SK-N-SH treated with all-trans-retinoic acid at 6 μM for 48 hours (cell line): ENCODE measurements at regions not wholly inside any gene's neighbourhood (a gene's known extent, or its start where the extent isn't known, plus 50 kb on each side); places are given as distances from the start of the nearest gene placed in this dataset.

Experiments used
- ATAC-seq: fragments of 200-7000 bp; cut with Tn5 transposase; 3 replicates; pipeline ENCODE4 v1.9.1; 2020; ENCODE audit warnings: mild to moderate bottlenecking, moderate library complexity
- ARNTL ChIP-seq: fragments of 450-650 bp; formaldehyde crosslinking; IDR thresholded peaks from 2 replicates; pipeline ENCODE4 v1.5.0; 2020; ENCODE audit warnings: low read depth, mild to moderate bottlenecking, moderate library complexity, borderline replicate concordance
- BACH2 ChIP-seq: fragments of 250-450 bp; sonication (Bioruptor Pico); IDR thresholded peaks from 2 replicates; pipeline ENCODE4 v1.9.0; 2021; ENCODE audit warnings: mild to moderate bottlenecking, borderline replicate concordance
- CREB5 ChIP-seq: fragments of 250-450 bp; sonication (Bioruptor Pico); IDR thresholded peaks from 2 replicates; pipeline ENCODE4 v1.5.1; 2020; ENCODE audit warnings: low read depth, mild to moderate bottlenecking, moderate library complexity
- CSDC2 ChIP-seq: fragments of 250-450 bp; sonication (Bioruptor Pico); IDR thresholded peaks from 2 replicates; pipeline ENCODE4 v1.5.0; 2020; ENCODE audit warnings: mild to moderate bottlenecking, moderate library complexity
- CSRNP3 ChIP-seq: fragments of 250-450 bp; sonication (Bioruptor Pico); IDR thresholded peaks from 2 replicates; pipeline ENCODE4 v1.5.1; 2021; ENCODE audit warnings: mild to moderate bottlenecking, moderate library complexity
- ESRRG ChIP-seq: fragments of 250-450 bp; sonication (Bioruptor Pico); IDR thresholded peaks from 2 replicates; pipeline ENCODE4 v1.6.1; 2021; ENCODE audit warnings: mild to moderate bottlenecking
- GLIS3 ChIP-seq: fragments of 250-450 bp; sonication (Bioruptor Pico); IDR thresholded peaks from 2 replicates; pipeline ENCODE4 v1.5.0; 2020; ENCODE audit warnings: mild to moderate bottlenecking, moderate library complexity
- ISL1 ChIP-seq: fragments of 250-450 bp; sonication (Bioruptor Pico); IDR thresholded peaks from 2 replicates; pipeline ENCODE4 v2.1.2; 2022; ENCODE audit warnings: mild to moderate bottlenecking, moderate library complexity
- OSR1 ChIP-seq: fragments of 250-450 bp; sonication (Bioruptor Pico); IDR thresholded peaks from 2 replicates; pipeline ENCODE4 v1.8.0; 2022; ENCODE audit warnings: moderate library complexity, mild to moderate bottlenecking, inconsistent platforms
- PATZ1 ChIP-seq: fragments of 250-450 bp; sonication (Bioruptor Pico); IDR thresholded peaks from 2 replicates; pipeline ENCODE4 v1.8.0; 2020; ENCODE audit warnings: mild to moderate bottlenecking, moderate library complexity, borderline replicate concordance
- POU6F1 ChIP-seq: fragments of 250-450 bp; sonication (Bioruptor Pico); IDR thresholded peaks from 2 replicates; pipeline ENCODE4 v1.8.0; 2021; ENCODE audit warnings: low read depth, mild to moderate bottlenecking, moderate library complexity, borderline replicate concordance
- RARB ChIP-seq: fragments of 250-450 bp; sonication (Bioruptor Pico); IDR thresholded peaks from 2 replicates; pipeline ENCODE4 v1.8.0; 2021; ENCODE audit warnings: mild to moderate bottlenecking, moderate library complexity
- SNAI2 ChIP-seq: fragments of 250-450 bp; sonication (Bioruptor Pico); IDR thresholded peaks from 2 replicates; pipeline ENCODE4 v1.5.0; 2020; ENCODE audit warnings: mild to moderate bottlenecking, moderate library complexity
- TCF4 ChIP-seq: fragments of 250-450 bp; sonication (Bioruptor Pico); IDR thresholded peaks from 2 replicates; pipeline ENCODE4 v1.8.0; 2021; ENCODE audit warnings: mild to moderate bottlenecking, moderate library complexity, borderline replicate concordance
- TOX ChIP-seq: fragments of 250-450 bp; sonication (Bioruptor Pico); IDR thresholded peaks from 2 replicates; pipeline ENCODE4 v1.8.0; 2021; ENCODE audit warnings: mild to moderate bottlenecking, moderate library complexity, borderline replicate concordance
- TSHZ2 ChIP-seq: fragments of 250-450 bp; sonication (Bioruptor Pico); IDR thresholded peaks from 2 replicates; pipeline ENCODE4 v1.5.0; 2020; ENCODE audit warnings: mild to moderate bottlenecking, moderate library complexity
- ZC3H10 ChIP-seq: fragments of 250-450 bp; sonication (Bioruptor Pico); IDR thresholded peaks from 2 replicates; pipeline ENCODE4 v1.5.1; 2021; ENCODE audit warnings: mild to moderate bottlenecking, moderate library complexity
- ZFP3 ChIP-seq: fragments of 250-450 bp; sonication (Bioruptor Pico); IDR thresholded peaks from 2 replicates; pipeline ENCODE4 v1.5.0; 2020; ENCODE audit warnings: mild to moderate bottlenecking, moderate library complexity
- ZNF565 ChIP-seq: fragments of 450-650 bp; formaldehyde crosslinking; conservative IDR thresholded peaks from 2 replicates; pipeline ENCODE4 v1.5.0; 2020; ENCODE audit warnings: low read depth, mild to moderate bottlenecking, moderate library complexity
- ZNF70 ChIP-seq: fragments of 450-650 bp; formaldehyde crosslinking; IDR thresholded peaks from 2 replicates; pipeline ENCODE4 v1.5.0; 2020; ENCODE audit warnings: mild to moderate bottlenecking, moderate library complexity

GRCh38 chr7:53473371-53473770 lies 437.9 kb downstream of the POM121L12 start:
- TF ChIP-seq TSHZ2 (no peak), BACH2 (CRISPR knock-in tag) (no peak), TOX (CRISPR knock-in tag) (no peak), ARNTL (CRISPR knock-in tag) (no peak), RARB (CRISPR knock-in tag) (no peak), ZNF565 (CRISPR knock-in tag) (no peak), ZNF70 (no peak), CREB5 (CRISPR knock-in tag) (no peak), ISL1 (CRISPR knock-in tag) (no peak), GLIS3 (no peak), OSR1 (CRISPR knock-in tag) (no peak), ZC3H10 (CRISPR knock-in tag) (no peak)
- ATAC-seq: no peak

GRCh38 chr7:53475776-53476175 lies 440.3 kb downstream of the POM121L12 start:
- ATAC-seq: no peak
- TF ChIP-seq ZC3H10 (CRISPR knock-in tag): no peak
- TF ChIP-seq CREB5 (CRISPR knock-in tag): no peak
- no peak for TF ChIP-seq GLIS3
- TF ChIP-seq ARNTL (CRISPR knock-in tag): no peak
- TF ChIP-seq SNAI2 (CRISPR knock-in tag): no peak
- no peak for TF ChIP-seq ISL1 (CRISPR knock-in tag)
- no peak for TF ChIP-seq ZNF565 (CRISPR knock-in tag)
- no peak for TF ChIP-seq POU6F1 (CRISPR knock-in tag)
- no peak for TF ChIP-seq PATZ1 (CRISPR knock-in tag)
- TF ChIP-seq ESRRG: no peak
- no peak for TF ChIP-seq TCF4 (CRISPR knock-in tag)
- TF ChIP-seq OSR1 (CRISPR knock-in tag): no peak
- no peak for TF ChIP-seq ZFP3 (CRISPR knock-in tag)
- TF ChIP-seq CSDC2 (CRISPR knock-in tag): no peak

- ATAC-seq: no peak
- no peak for TF ChIP-seq ZFP3 (CRISPR knock-in tag)
- TF ChIP-seq CSDC2 (CRISPR knock-in tag): no peak
- no peak for TF ChIP-seq TSHZ2
- no peak for TF ChIP-seq RARB (CRISPR knock-in tag)
- TF ChIP-seq ARNTL (CRISPR knock-in tag): no peak
- TF ChIP-seq SNAI2 (CRISPR knock-in tag): no peak
- no peak for TF ChIP-seq OSR1 (CRISPR knock-in tag)
- TF ChIP-seq PATZ1 (CRISPR knock-in tag): no peak
- no peak for TF ChIP-seq CSRNP3 (CRISPR knock-in tag)
- no peak for TF ChIP-seq TOX (CRISPR knock-in tag)
- no peak for TF ChIP-seq ISL1 (CRISPR knock-in tag)
- no peak for TF ChIP-seq ZC3H10 (CRISPR knock-in tag)
- no peak for TF ChIP-seq ZNF70
- TF ChIP-seq ESRRG: no peak
Measured at GRCh38 chr7:53476566-53476965, 441.1 kb downstream of the POM121L12 start.
